ENCODE measurements at regions not wholly inside any gene's neighbourhood (a gene's known extent, or its start where the extent isn't known, plus 50 kb on each side); places are given as distances from the start of the nearest gene placed in this dataset.

DNA sequence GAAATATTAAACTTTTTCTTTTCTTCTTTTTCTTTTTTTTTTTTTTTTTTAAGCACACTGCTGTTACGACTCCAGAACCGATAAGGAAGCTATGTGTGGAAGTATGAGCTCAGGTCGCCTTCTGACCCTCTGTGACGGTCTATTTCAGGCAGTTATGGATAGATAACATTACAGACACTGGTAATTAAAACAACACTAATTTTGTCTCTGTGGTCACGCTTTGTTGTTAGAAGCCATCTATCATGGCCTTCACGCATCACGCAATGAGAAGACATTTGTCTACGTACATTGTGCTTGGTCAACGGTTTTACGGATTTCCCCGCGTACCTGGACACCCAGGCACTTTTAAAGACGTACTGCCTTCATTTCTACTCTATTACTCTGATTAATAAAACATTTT, 306.0 kb upstream of the ZNF507 start:
- Histone ChIP-seq H3K4me3 (ENCODE audit: low read depth in 1 of 3, low read length in 3 of 3) (no peak overlapping the region), H3K9me3 (ENCODE audit: control insufficient read depth in 4 of 4, low read length in 3 of 4) (no peaks in the 10 kb centered on the region), H3K9ac (ENCODE audit: low read depth in 1 of 2, low read length in 2 of 2) (no peak overlapping the region), H3K4me1 (ENCODE audit: control insufficient read depth in 4 of 4, insufficient read depth in 4 of 4, low read length in 3 of 4) (no peaks in the 10 kb centered on the region), H3K27ac (ENCODE audit: low read depth in 1 of 2, low read length in 2 of 2) (no peak overlapping the region), H3K36me3 (ENCODE audit: control insufficient read depth in 4 of 4, insufficient read depth in 3 of 4, low read depth in 1 of 4, low read length in 3 of 4) (no peaks in the 10 kb centered on the region), H3K27me3 (ENCODE audit: control insufficient read depth in 4 of 4, insufficient read depth in 4 of 4, low read length in 3 of 4) (peaks cover 0 to 8% (median 4%) of the 10 kb centered on the region in 4 donors)
- DNase-seq (ENCODE audit: low spot score) = no peak
- 71% methylated on average over 13 of the region's 13 CpGs for WGBS
- TF ChIP-seq YY1 (IDR thresholded peaks at IDR 0.05) = no peak
- TF ChIP-seq NR2F2 (IDR thresholded peaks at IDR 0.05) = no peak
- no peak for TF ChIP-seq HNF4G (IDR thresholded peaks at IDR 0.05)
- TF ChIP-seq, protein P1, sequence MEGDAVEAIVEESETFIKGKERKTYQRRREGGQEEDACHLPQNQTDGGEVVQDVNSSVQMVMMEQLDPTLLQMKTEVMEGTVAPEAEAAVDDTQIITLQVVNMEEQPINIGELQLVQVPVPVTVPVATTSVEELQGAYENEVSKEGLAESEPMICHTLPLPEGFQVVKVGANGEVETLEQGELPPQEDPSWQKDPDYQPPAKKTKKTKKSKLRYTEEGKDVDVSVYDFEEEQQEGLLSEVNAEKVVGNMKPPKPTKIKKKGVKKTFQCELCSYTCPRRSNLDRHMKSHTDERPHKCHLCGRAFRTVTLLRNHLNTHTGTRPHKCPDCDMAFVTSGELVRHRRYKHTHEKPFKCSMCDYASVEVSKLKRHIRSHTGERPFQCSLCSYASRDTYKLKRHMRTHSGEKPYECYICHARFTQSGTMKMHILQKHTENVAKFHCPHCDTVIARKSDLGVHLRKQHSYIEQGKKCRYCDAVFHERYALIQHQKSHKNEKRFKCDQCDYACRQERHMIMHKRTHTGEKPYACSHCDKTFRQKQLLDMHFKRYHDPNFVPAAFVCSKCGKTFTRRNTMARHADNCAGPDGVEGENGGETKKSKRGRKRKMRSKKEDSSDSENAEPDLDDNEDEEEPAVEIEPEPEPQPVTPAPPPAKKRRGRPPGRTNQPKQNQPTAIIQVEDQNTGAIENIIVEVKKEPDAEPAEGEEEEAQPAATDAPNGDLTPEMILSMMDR (IDR thresholded peaks at IDR 0.05; ENCODE audit: low read depth, low read length, missing input control) = no peak
- TF ChIP-seq RXRA (IDR thresholded peaks at IDR 0.05) = no peak
- no peak for TF ChIP-seq JUND (IDR thresholded peaks at IDR 0.05)
- no peak for TF ChIP-seq RAD21 (IDR thresholded peaks at IDR 0.05)
- TF ChIP-seq, protein P2, sequence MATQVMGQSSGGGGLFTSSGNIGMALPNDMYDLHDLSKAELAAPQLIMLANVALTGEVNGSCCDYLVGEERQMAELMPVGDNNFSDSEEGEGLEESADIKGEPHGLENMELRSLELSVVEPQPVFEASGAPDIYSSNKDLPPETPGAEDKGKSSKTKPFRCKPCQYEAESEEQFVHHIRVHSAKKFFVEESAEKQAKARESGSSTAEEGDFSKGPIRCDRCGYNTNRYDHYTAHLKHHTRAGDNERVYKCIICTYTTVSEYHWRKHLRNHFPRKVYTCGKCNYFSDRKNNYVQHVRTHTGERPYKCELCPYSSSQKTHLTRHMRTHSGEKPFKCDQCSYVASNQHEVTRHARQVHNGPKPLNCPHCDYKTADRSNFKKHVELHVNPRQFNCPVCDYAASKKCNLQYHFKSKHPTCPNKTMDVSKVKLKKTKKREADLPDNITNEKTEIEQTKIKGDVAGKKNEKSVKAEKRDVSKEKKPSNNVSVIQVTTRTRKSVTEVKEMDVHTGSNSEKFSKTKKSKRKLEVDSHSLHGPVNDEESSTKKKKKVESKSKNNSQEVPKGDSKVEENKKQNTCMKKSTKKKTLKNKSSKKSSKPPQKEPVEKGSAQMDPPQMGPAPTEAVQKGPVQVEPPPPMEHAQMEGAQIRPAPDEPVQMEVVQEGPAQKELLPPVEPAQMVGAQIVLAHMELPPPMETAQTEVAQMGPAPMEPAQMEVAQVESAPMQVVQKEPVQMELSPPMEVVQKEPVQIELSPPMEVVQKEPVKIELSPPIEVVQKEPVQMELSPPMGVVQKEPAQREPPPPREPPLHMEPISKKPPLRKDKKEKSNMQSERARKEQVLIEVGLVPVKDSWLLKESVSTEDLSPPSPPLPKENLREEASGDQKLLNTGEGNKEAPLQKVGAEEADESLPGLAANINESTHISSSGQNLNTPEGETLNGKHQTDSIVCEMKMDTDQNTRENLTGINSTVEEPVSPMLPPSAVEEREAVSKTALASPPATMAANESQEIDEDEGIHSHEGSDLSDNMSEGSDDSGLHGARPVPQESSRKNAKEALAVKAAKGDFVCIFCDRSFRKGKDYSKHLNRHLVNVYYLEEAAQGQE (IDR thresholded peaks at IDR 0.05) = no peak
- TF ChIP-seq, protein P3, sequence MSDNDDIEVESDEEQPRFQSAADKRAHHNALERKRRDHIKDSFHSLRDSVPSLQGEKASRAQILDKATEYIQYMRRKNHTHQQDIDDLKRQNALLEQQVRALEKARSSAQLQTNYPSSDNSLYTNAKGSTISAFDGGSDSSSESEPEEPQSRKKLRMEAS (IDR thresholded peaks at IDR 0.05) = no peak
- no peak for TF ChIP-seq FOXA2 (IDR thresholded peaks at IDR 0.05)
- TF ChIP-seq, protein P4, sequence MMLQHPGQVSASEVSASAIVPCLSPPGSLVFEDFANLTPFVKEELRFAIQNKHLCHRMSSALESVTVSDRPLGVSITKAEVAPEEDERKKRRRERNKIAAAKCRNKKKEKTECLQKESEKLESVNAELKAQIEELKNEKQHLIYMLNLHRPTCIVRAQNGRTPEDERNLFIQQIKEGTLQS (IDR thresholded peaks at IDR 0.05) = no peak
- TF ChIP-seq TAF1 (conservative IDR thresholded peaks at IDR 0.05) = no peak
- no peak for TF ChIP-seq GABPA (IDR thresholded peaks at IDR 0.05 in 1 of 2, conservative IDR thresholded peaks at IDR 0.05 in 1 of 2)
- no peak for TF ChIP-seq HNF4A (conservative IDR thresholded peaks at IDR 0.05)
- TF ChIP-seq, protein P5, sequence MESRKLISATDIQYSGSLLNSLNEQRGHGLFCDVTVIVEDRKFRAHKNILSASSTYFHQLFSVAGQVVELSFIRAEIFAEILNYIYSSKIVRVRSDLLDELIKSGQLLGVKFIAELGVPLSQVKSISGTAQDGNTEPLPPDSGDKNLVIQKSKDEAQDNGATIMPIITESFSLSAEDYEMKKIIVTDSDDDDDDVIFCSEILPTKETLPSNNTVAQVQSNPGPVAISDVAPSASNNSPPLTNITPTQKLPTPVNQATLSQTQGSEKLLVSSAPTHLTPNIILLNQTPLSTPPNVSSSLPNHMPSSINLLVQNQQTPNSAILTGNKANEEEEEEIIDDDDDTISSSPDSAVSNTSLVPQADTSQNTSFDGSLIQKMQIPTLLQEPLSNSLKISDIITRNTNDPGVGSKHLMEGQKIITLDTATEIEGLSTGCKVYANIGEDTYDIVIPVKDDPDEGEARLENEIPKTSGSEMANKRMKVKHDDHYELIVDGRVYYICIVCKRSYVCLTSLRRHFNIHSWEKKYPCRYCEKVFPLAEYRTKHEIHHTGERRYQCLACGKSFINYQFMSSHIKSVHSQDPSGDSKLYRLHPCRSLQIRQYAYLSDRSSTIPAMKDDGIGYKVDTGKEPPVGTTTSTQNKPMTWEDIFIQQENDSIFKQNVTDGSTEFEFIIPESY (IDR thresholded peaks at IDR 0.05) = no peak
- TF ChIP-seq EGR1 (IDR thresholded peaks at IDR 0.05; ENCODE audit: low read depth in 2 of 2) = no peak
- TF ChIP-seq FOXA1 (IDR thresholded peaks at IDR 0.05) = no peak
- TF ChIP-seq SP1 (IDR thresholded peaks at IDR 0.05) = no peak
